Cerebellar cortex (tissue), 1 donor: ENCODE measurements at regions not wholly inside any gene's neighbourhood (a gene's known extent, or its start where the extent isn't known, plus 50 kb on each side); places are given as distances from the start of the nearest gene placed in this dataset.
"Not testable (repeated sequence)": the region's sequence is repeated elsewhere in the genome, so short reads cannot be mapped to it uniquely, and the experiment has no call there.

Experiments
- DNase-seq: peaks from one replicate; pipeline ENCODE4 v3.0.0-alpha.2; 2015; ENCODE audit warnings: low spot score

DNA sequence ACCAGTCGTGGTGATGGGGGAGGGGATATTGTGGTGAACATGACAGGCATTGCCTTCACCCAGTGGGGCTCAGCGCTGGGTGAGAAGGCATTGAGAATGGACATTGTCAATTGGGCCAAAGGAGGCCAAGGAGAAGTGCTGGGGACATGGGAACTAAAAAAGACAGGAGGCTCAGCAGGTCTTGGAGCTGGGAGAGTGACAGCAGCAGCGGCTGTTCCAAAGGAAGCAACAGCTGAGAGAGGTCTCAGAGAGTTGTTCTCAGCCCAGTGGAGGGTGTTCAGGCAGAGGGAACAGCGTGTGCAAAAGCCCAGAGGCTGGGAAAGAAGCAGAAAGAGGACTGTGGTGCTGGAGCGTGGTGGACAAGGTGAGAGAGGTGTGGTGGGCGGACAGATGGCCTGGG is 56.6 kb upstream of the ASNS start:
- DNase-seq: not testable (repeated sequence)

DNA sequence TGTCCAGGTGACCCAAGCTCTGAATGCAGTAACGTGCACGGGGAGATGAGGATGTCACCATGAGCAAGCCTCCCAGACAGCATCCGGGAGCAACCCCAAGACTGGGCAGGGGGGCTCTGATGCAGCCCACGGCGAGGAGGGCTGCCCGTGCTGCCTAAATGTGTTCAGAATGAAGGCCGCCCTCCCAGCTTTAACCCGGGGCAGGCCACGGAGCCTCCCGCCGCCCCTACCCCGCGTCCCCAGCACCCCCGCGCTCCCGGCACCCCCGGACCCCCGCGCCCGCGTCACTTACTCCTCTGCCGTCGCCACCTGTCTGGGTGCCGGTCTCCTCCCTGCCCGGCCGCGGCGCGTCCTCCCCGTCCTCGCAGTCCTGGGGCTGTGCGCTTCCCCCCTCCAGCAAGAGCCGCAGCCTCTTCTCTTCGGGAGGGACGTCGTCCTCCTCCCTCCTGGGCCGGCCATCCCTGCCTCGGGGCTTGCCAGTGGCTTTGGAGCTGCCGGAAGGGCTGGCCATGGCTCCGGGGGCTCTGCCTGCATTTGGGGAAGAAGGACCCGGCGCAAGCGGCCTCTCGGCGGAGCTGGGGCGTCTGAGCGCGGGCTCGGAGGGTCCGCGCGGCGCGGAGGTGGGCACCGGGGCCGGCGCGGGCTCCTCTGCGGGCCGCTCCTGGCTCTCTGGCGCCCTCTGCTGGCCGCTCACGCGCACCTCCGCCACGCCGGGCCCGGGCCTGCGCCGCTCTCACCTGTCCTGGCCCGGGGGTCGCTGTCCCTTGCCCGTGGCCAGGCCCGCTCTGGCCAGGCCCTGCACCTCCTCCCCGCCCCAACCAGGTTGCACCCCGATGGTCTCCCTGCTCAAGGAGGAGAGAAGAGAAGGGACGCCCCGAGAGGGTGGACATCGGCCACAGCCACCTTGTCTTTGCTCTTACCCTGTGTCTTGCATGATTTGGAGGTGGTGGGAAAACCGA is 55.9 kb upstream of the ASNS start:
- DNase-seq: peak; percentile 40
